Kidney tubule cell (primary cell): ENCODE measurements at regions not wholly inside any gene's neighbourhood (a gene's known extent, or its start where the extent isn't known, plus 50 kb on each side); places are given as distances from the start of the nearest gene placed in this dataset.

Experiments used
- DNase-seq: peaks from one replicate; pipeline ENCODE4 v3.0.0-alpha.2; 2018; ENCODE audit warnings: low spot score

- DNase-seq = no peak
Measured at GRCh38 chr10:110375121-110375520, 70.4 kb upstream of the SMNDC1 start.

- peak; percentile 43 for DNase-seq
Measured at GRCh38 chr10:110376021-110376766, 71.5 kb upstream of the SMNDC1 start.

- no peak for DNase-seq
Measured at GRCh38 chr10:110376767-110377160, 72.0 kb upstream of the SMNDC1 start.

DNA sequence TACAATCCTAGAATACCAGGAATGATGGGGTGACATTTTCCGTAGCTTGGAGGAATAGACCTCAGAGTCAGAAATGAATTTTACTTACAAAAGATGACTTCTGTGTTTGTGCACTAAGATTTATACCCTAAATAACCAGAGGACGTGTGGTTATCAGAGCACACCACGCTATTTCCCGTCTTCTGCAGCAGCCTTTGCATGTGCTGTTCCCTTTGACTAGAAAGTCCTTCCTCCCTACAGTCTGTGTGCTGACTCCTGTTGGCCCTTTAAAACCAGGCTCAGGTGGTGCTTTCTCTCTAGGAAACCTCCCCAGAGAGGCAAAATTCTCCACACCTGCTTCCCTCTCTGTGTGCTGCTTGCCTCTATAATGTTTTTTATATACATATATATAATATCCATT, 73.3 kb upstream of the SMNDC1 start:
- no peak for DNase-seq

- no peak for DNase-seq
Measured at GRCh38 chr10:110378533-110379108, 73.9 kb upstream of the SMNDC1 start.

GRCh38 chr10:110379831-110380230, 75.1 kb upstream of the SMNDC1 start:
- no peak for DNase-seq

DNA sequence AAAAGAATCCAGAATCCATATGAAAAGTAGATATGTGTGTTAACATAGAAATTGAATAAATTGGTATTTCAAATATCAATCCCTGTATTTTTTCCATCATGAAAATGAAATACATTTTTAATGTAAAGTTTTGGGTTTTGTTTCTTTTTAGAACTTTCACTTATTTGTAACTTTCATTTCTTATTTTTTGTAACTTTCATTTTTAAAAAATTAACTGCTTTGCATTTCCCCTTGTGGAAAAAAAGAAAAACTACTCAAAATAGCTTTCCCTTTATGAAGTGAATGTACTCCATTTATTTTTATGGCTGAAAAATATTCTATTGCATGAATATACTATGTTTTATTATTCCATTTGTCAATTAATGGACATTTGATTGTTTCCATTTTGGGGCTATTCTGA, 75.6 kb upstream of the SMNDC1 start:
- no peak for DNase-seq

DNA sequence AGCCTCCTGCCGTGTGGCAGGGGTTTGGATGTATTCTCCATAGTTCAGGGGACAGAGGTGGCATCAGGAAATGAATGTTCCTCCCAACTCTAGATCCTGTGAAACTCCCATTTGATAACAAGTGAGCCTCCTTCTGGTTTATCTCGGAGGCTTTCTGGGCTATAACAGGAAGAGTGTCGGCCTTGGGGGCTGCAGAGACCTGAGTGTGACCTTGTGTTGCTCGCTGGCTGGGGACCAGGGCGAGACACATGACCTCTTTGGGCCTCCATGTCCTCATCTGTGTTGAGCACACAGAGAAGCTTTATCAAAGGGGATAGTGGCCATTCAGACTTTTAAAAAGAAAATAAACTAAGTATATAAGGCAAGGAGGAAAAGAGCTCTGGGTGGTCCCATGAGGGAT, 78.0 kb upstream of the SMNDC1 start:
- no peak for DNase-seq

DNA sequence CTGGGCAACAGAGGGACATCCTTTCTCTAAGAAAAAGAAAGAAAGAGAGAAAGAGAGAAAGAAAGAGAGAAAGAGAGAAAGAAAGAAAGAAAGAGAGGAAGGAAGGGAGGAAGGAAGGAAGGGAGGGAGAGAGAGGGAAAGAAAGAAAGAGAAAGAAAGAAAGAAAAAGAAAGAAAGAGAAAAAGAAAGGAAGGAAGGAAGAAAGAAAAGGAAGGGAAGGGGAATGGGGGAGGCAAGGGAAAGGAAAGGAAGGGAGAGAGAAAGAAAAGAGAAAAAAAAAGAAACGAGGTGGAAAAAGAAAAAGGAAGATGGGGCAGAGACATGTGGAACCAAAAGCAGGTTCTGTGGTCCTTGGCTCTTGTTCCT, 82.9 kb upstream of the SMNDC1 start:
- DNase-seq = no peak

GRCh38 chr10:110387983-110388686, 83.4 kb upstream of the SMNDC1 start:
- DNase-seq = no peak

DNA sequence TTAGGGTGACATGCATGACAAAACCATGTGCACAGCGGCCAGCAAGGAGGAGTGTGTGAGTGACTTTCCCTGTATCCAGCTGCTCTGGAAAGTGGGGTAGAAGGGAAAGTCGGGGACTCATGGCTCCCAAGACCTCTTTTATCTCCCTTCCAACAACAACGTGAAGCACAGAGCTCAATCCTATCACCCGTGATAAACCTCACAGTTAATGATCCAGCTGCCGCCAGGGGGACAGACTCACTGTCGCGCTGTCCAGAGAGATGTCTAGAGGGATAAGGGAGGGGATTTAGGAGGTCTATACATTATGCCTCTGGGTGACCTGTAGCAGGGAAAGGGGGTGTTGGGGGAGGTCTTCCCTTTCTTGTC, 84.0 kb upstream of the SMNDC1 start:
- DNase-seq = no peak

GRCh38 chr10:110389255-110389654, 84.5 kb upstream of the SMNDC1 start:
- no peak for DNase-seq

DNA sequence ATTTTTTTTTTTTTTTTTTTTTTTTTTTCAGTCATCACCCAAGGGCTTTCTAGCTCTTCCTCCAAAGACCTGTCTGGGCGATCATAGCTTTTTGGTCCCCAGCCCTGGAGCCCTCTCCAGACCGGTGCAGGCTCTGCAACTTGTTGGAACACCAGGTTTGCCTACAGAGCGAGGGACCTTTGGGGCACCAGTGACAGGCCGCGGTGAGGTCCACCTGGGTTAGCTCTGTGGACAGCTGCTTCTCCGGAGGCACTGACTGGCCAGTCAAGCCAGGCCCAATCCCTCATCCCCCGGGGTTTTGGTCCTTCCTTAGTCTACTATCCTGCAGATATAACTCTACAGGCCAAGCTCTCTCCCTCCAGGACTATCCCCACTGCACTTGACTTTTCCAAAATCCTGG, 86.8 kb upstream of the SMNDC1 start:
- no peak for DNase-seq

DNA sequence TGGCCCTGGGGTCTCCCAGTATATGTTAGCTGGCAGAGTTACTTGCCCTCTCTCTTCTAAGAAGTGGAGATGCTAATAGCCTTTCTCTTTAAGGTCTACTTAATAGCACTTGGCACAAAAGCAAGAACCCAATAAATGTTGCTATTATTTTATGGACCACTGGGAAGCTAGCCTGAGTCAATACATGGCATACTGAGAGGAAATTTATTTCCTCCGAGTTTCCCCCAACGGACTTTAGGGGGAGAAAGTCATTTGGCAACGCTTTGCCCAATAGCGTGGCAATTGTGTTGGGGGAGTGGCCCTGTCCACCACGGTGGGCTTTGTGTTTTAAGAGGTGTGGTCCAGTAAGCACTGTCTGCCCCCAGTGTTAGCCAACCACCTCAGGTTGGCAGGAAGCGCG, 87.4 kb upstream of the SMNDC1 start:
- no peak for DNase-seq

GRCh38 chr10:110392868-110393740, 88.4 kb upstream of the SMNDC1 start:
- peak; percentile 40 for DNase-seq

GRCh38 chr10:110393866-110394265, 89.1 kb upstream of the SMNDC1 start:
- DNase-seq = no peak

- no peak for DNase-seq
Measured at GRCh38 chr10:110394296-110394695, 89.6 kb upstream of the SMNDC1 start.

GRCh38 chr10:110394898-110395297, 90.2 kb upstream of the SMNDC1 start:
- DNase-seq = no peak

GRCh38 chr10:110395350-110396283, 90.9 kb upstream of the SMNDC1 start:
- peak; percentile 97 for DNase-seq

GRCh38 chr10:110396284-110396651, 91.5 kb upstream of the SMNDC1 start:
- no peak for DNase-seq

DNA sequence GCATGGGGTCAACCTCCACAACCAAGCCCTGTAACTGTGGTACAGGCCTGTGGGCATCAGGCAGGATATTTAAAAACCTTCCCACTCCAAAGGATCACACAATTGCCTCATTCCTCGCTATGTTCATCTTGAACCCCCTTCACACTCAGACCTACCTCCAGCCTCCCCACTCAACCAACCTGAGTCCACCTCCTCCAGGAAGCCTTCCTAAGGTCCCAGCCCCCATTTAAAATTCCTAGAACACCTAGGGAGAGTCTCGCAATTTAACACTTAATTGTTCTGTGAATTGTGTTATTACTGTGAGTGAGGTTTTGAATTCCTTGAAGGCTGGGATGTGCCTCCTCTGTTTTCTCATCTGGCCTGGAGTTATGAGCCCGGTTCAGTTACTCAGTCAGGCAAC, 93.1 kb upstream of the SMNDC1 start:
- DNase-seq = no peak
